ENCODE measurements at regions not wholly inside any gene's neighbourhood (a gene's known extent, or its start where the extent isn't known, plus 50 kb on each side); places are given as distances from the start of the nearest gene placed in this dataset.

GRCh38 chr7:42766782-42767423 lies 145.0 kb downstream of the C7orf25 start:
- TF ChIP-seq CTCF (IDR thresholded peaks at IDR 0.05; ENCODE audit: low read depth, low read length): no peak
- in situ Hi-C loops (cut with HindIII; ENCODE audit: low sequenced_read_pairs): no loop called here
- H3K4me3 ChIP-seq (ENCODE audit: low read depth, low read length): no peak overlapping the region
- no peak for DNase-seq (ENCODE audit: low read depth, low spot score)

- TF ChIP-seq CTCF (IDR thresholded peaks at IDR 0.05; ENCODE audit: low read depth, low read length): no peak
- DNase-seq (ENCODE audit: low read depth, low spot score): no peak
- no peak overlapping the region for H3K4me3 ChIP-seq (ENCODE audit: low read depth, low read length)
- in situ Hi-C loops (cut with HindIII; ENCODE audit: low sequenced_read_pairs): no loop called here
Measured at GRCh38 chr7:42765931-42766330, 145.9 kb downstream of the C7orf25 start.

- no peak overlapping the region for H3K4me3 ChIP-seq (ENCODE audit: low read depth, low read length)
- TF ChIP-seq CTCF (IDR thresholded peaks at IDR 0.05; ENCODE audit: low read depth, low read length): no peak
- in situ Hi-C loops (cut with HindIII; ENCODE audit: low sequenced_read_pairs): no loop called here
- no peak for DNase-seq (ENCODE audit: low read depth, low spot score)
Measured at GRCh38 chr7:42763137-42763551, 148.7 kb downstream of the C7orf25 start.

GRCh38 chr7:42761486-42761885 lies 150.4 kb downstream of the C7orf25 start:
- no peak overlapping the region for H3K4me3 ChIP-seq (ENCODE audit: low read depth, low read length)
- no peak for TF ChIP-seq CTCF (IDR thresholded peaks at IDR 0.05; ENCODE audit: low read depth, low read length)
- no peak for DNase-seq (ENCODE audit: low read depth, low spot score)
- in situ Hi-C loops (cut with HindIII; ENCODE audit: low sequenced_read_pairs): no loop called here

GRCh38 chr7:42758124-42758523 lies 153.7 kb downstream of the C7orf25 start:
- no peak for DNase-seq (ENCODE audit: low read depth, low spot score)
- H3K4me3 ChIP-seq (ENCODE audit: low read depth, low read length): no peak overlapping the region
- no peak for TF ChIP-seq CTCF (IDR thresholded peaks at IDR 0.05; ENCODE audit: low read depth, low read length)
- in situ Hi-C loops (cut with HindIII; ENCODE audit: low sequenced_read_pairs): no loop called here

- no peak for DNase-seq (ENCODE audit: low read depth, low spot score)
- no peak for TF ChIP-seq CTCF (IDR thresholded peaks at IDR 0.05; ENCODE audit: low read depth, low read length)
- in situ Hi-C loops (cut with HindIII; ENCODE audit: low sequenced_read_pairs): no loop called here
- no peak overlapping the region for H3K4me3 ChIP-seq (ENCODE audit: low read depth, low read length)
Measured at GRCh38 chr7:42756841-42757240, 155.0 kb downstream of the C7orf25 start.

All from astrocyte of the spinal cord (primary cell).